Suppressor macrophage (primary cell): ENCODE measurements at regions not wholly inside any gene's neighbourhood (a gene's known extent, or its start where the extent isn't known, plus 50 kb on each side); places are given as distances from the start of the nearest gene placed in this dataset.
"Not testable (repeated sequence)": the region's sequence is repeated elsewhere in the genome, so short reads cannot be mapped to it uniquely, and the experiment has no call there.

Source experiments
- DNase-seq, 4 experiments: peaks; one replicate each; pipeline ENCODE4 v3.0.0-alpha.2; 2020 to 2022

GRCh38 chr4:187608001-187608421, 387.6 kb upstream of the ZFP42 start:
- no peak for DNase-seq

- DNase-seq = no peak
These were observed 383.3 kb upstream of the ZFP42 start for GRCh38 chr4:187612301-187612700.

DNA sequence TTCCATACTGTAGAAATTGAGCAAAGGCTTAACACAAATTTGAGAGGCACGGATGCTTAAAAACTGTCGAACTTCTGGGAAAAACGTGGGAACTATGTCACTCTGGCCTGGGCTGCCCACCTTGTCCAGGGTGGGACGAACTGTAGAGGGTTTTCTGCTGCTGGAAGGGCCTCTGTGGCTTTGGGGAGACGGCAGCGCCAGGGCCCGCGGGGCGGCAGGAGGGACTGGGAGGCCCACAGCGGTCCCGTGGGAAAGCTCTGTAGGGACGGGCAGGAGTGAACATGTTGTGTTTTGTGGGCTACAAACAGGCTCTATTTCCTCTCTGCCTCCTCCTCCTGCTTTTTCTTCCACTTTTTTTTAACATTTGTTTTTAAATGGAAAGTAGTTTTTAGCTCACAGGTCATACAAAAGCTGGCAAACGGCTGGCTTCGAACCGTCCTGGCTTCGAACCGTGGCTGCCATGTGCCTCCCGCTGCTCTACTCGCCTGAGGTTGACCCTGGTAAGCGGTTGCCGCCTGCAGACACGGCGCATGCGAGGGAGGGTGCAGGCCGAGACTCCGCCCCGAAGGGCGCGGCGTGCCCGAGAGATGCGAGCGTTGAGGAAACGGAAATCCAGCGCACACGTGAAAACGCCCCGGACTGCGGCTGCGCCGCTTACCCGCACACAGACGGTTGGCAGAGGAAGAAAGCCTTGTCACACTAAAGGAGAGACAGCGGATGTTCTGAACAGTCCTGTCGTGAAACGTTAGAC, 382.3 kb upstream of the ZFP42 start:
- DNase-seq = no peak

DNA sequence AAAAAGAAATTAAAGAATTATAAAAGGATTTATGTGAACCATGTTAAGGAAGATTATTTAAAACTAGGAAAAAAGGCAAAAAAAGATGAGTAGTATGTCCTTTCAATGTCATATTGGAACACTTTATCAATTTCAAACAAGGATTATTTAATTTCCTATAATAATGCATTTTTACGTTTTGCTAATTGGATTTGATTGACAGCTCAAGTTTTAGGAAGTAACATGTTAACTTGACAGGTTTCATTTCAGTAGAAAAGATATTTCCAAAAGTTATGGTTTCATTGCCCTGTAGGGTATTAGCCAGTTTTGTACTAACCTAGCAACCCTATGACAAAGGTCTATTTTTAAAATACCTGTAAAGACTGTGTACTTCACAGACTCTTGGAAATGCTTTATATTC, 379.6 kb upstream of the ZFP42 start:
- no peak for DNase-seq

DNA sequence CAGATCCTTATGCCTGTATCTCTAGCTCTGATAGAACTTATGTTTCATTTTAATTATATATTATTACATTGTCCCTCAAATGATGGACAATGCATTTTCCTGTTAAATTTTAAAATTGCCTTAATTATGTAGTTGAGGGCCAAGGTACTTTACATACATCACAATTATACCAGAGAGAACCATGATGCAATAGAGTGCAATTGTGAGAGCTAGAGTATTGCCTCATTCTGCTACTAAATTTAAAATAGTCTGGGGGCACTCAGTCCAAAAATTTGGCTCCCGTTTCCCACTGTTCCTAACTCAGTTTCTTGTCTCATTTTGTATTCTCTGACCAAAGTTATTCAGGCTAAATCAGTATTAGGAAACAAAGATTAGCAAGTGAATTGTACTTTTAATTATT, 378.5 kb upstream of the ZFP42 start:
- no peak for DNase-seq

GRCh38 chr4:187618701-187619281, 376.8 kb upstream of the ZFP42 start:
- DNase-seq = no peak

DNA sequence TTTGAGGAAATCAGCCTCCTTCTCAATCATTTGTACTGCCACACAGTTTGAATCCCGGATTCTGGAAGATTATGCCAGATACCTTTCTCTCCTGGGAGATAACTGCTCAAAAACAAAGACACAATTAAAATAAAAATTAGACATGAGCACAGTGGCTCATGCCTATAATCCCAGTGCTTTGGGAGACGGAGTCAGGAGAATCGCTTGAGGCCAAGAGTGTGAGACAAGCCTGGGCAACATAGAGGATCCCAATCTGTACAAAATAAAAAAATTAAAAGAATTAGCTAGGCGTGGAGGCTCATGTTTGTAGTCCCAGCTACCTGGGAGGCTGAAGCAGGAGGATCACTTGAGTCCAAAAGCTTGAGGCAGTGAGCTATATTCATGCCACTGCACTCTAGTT, 376.3 kb upstream of the ZFP42 start:
- DNase-seq = no peak

GRCh38 chr4:187632260-187632995, 363.1 kb upstream of the ZFP42 start:
- DNase-seq = no peak

DNA sequence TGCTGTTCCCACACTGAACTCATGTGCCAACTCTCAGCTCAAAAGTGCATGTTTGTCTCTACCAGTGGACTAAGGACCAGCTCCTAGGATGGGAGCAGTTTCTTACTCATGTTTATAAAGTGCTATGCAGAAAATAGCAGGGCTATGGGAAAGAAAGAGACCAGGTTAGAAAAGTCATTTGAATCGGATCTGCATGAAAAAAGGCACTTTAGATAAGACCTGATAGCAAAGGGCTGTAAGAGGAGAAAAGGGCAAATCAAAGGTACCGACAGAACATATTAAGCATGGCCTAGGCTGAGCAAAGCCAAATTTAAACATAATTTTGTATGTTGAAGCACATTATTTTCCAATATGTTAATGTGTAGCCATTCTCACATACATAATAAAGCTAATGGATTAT, 362.3 kb upstream of the ZFP42 start:
- no peak for DNase-seq

DNA sequence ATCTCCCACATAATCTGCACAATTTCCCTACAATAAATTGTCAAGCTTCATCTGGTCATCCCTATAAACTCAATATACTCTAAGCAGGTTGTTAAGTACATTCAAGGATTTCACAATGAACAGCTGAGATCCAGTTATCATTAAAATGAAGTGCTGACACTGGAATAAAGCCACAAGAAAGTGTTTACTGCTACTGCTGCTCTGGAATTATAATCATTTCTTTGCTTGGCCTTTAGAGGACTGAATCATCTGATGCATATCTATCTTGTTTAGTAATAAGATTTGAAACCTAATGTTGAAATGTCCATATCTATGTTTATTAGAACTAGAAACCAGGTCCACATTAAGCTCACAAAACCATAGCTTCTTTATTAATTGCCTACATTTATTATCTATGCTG, 338.6 kb upstream of the ZFP42 start:
- no peak for DNase-seq

GRCh38 chr4:187663076-187663475, 332.5 kb upstream of the ZFP42 start:
- no peak for DNase-seq

GRCh38 chr4:187664011-187664410, 331.6 kb upstream of the ZFP42 start:
- DNase-seq = no peak

DNA sequence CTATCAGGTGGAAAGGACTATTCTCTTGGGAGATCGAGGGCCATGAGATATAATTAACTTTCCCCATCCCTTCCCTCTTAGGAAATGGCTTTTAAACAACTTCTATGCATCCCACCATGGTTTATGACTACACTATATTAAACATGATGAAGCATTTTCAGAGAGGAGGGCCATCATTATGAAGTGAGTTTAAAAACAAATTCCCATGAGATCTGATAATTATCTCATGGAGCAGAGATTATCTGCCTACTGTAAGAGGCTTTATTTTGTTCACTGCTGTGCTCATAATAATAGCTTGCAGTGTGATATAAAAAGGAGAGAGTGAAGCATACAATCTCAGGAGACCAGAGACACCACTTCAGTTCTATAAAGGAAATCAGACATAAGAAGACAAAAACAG, 330.5 kb upstream of the ZFP42 start:
- DNase-seq = no peak

DNA sequence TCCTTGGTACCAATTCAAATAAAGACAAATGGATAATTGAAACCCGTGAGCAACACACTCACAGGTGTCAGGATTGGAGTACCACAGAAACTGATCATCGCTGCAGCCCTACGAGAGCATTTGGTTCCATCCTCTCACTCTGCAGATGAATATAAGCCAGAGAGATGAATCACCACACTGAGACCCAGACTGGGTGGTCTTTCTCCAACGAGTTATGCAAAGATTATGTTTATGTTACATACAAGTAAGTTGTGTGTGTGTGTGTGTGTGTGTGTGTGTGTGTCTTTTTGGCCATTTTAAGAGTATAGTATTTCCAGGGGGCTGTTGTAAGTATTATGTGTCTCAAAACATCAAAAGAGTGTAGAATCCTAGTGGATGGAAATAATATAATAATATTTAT, 329.5 kb upstream of the ZFP42 start:
- DNase-seq = no peak

GRCh38 chr4:187666697-187667494, 328.7 kb upstream of the ZFP42 start:
- DNase-seq = no peak

DNA sequence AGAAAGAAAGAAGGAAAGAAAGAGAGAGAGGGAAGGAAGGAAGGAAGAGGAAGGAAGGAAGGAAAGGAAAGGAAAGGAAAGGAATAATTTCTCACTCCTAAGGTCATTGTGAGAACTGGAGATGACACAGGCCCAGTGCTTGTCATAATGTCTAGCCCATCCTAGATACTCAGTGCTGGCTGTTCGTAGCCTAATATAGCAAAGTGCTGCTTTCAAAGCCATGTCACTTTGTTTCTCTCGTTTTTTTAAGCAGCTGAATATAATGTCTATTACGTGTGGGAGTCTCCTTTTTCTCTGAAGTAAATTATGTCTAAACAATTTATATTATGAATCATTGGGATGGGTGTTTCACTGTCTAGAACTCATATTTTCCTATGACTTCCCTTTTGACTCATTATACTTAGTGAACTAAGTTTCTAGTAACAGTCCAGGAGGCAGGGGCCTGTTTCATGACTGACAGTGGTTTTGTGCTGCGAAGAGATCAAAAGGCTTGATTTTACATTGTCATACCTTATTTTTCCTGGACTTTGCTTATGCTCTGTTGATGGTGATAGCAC, 327.0 kb upstream of the ZFP42 start:
- no peak for DNase-seq

DNA sequence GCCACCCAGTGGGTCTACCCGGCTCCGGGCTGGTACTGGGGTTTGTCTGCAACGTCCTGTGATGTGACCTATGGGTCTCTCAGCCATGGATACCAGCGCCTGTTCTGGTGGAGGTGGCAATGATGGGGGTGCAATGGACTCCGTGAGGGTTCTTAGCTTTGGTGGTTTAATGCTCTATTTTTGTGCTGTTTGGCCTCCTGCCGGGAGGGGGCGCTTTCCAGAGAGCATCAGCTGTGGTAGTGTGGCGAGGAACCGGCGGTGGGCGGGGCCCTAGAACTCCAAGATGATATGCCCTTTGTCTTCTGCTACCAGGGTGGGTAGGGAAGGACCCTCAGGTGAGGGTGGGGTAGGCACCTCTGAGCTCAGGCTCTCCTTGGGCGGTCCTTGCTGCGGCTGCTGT, 324.1 kb upstream of the ZFP42 start:
- DNase-seq = not testable (repeated sequence)

- DNase-seq = not testable (repeated sequence)
These were observed 323.6 kb upstream of the ZFP42 start for GRCh38 chr4:187671958-187672357.

GRCh38 chr4:187672526-187672925, 323.0 kb upstream of the ZFP42 start:
- not testable (repeated sequence) for DNase-seq

DNA sequence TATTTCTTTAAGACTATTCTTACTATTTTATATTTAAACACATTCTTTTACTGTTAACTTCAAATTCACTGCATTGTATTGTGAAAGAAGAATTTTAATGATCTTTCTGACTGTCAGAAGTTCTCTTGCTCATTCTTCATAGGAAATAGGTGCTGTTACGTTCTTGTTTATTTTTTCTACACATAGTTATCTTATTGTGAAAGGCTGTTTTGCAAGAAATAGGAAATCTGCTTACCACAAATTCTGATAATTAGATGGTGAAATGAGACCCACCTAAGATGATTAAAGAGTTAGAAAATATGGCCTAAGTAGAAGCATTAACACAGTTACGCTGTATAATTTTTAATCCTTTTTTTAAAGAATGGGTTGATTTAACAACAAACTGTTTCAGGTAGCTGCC, 316.1 kb upstream of the ZFP42 start:
- no peak for DNase-seq

DNA sequence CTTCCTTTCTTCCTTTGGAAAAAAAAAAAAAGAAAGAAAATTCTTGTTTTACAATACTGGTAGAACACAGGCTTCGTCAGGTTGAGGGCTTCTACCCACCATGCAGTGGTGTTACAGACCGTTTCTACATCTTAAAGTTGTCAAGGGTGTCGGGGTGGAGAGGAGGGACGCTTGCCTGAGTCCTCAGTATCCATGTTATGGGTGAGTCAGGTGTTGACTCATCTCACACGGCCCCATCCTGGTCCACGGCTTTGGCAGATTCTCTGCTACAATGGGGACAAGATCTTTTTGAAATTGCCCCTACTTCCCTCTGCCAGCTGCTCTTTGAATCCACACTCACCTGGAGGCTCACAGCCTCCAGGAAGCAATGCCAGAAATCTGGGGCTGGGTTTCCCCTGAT, 310.3 kb upstream of the ZFP42 start:
- no peak for DNase-seq

- DNase-seq = no peak
These were observed 307.9 kb upstream of the ZFP42 start for GRCh38 chr4:187687697-187688096.

DNA sequence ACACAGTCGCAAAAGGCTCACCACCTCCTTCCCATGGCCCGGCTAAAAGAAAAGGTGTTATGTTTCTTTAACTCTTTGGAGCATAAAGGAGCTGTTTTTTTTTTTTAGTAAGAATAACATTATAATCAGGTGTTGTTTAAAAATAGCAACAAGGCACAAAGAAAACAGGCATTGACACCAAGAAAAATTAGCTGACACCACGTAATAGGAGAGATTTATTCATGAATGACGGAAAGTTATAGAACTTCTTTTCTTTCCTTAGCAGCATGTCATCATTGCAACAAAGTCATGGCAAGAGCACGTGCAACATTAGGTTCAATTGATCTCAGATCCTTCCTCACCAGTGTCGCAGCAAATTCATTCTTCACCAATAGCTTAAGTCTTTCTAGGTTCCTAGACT, 302.9 kb upstream of the ZFP42 start:
- no peak for DNase-seq
